Fibroblast of skin of abdomen (primary cell): ENCODE measurements at regions not wholly inside any gene's neighbourhood (a gene's known extent, or its start where the extent isn't known, plus 50 kb on each side); places are given as distances from the start of the nearest gene placed in this dataset.
A peak's percentile ranks its signal among the peaks of the same experiment; 100 is the strongest.

Source experiments
- DNase-seq: peaks from one replicate; pipeline ENCODE4 v3.0.0-alpha.2; 2013

DNA sequence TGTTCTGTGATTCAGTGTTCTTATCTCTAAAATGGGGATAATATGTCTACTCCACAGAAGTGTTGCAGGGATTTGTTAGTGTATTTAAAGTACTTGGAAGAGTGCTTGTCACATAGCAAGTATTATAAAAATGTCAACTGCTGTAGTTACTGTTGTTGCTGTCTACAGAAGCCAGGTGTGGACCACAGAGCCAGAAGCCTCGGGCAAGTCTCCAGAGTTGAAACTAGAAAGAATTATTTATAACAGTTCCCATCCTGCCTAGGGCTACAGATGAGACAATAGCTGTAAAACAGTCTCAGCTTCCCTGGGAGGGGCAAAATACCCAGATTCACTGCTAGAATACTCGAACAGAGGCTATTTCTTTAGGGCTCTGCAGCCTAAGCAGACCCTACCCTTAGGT is 55.4 kb upstream of the FUT8 start:
- DNase-seq = no peak

- no peak for DNase-seq
These were observed 54.8 kb upstream of the FUT8 start for GRCh38 chr14:65357689-65358088.

GRCh38 chr14:65359503-65359902 is 53.0 kb upstream of the FUT8 start:
- DNase-seq = no peak

DNA sequence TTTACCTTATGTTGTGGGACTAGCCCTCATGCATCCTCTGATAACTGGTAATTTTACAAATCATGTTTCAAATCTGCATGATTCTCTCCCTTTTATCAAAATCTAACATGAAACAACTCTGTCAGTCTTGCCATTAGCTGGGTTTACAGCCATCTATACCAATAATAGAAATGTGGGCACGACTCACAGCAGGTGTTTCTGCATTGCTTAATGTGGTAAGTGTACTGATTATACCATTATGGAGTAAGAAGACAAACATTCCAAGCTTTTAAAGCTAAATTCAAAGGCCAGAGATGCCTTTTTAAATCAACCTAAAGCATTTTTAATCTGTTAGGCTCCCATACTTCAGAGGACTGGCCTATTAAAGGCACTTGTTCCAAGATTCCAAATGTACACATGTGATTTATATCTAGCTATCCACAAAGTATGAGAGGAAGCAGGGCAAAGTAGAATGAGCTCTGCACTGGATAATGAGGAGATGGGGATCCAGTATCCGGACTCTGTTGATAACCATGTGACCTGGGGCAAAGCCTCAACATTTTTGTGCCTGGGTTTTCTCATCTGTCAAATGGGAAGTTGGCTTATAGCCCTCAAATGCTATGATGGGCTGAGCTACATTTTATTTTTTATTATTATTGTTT is 52.3 kb upstream of the FUT8 start:
- DNase-seq = no peak

GRCh38 chr14:65361920-65362319 is 50.6 kb upstream of the FUT8 start:
- DNase-seq = peak; percentile 36
